ENCODE measurements at regions not wholly inside any gene's neighbourhood (a gene's known extent, or its start where the extent isn't known, plus 50 kb on each side); places are given as distances from the start of the nearest gene placed in this dataset.
"Not testable (repeated sequence)": the region's sequence is repeated elsewhere in the genome, so short reads cannot be mapped to it uniquely, and the experiment has no call there.

DNA sequence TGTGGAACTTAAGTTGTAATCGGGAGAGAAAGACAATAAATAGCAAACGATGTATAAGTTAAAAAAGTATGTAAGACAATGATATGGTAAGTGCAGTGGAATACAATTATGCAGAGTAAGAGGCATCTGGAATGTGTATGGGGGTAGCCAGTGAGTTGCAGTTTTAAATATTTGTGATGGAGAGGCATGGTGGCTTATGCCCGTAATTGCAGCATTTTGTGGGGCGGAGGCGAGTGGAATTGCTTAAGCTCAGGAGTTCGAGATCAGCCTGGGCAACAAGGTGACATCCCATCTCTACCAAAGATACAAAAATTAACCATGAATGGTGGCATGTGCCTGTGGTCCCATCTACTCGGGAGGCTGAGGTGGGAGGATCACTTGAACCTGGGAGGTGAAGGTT, 52.5 kb upstream of the WDFY3 start:
- DNase-seq (ENCODE audit: low read depth in 2 of 2): no peak

GRCh38 chr4:85019411-85019810, 52.9 kb upstream of the WDFY3 start:
- no peak for DNase-seq (ENCODE audit: low read depth in 2 of 2)

- DNase-seq (ENCODE audit: low read depth in 2 of 2): no peak
Measured at GRCh38 chr4:85024671-85025070, 58.2 kb upstream of the WDFY3 start.

DNA sequence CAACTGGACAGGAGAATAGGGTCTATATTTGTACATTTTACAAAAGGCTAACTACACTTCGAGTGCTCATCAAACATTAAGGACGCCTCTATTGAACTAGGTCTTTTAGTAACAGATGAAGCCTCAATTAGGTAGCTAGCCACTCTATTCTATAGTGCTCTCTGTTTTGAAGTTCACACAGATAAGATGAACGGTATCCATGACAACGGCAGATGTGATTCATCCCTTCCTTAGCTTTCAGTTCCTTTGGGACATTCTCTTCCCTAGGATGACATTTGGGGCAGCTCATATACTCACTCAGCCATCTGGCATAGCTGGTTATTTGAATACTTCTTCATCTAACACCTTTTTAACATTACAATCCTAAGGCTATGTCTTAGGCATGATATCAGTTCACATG, 62.4 kb upstream of the WDFY3 start:
- DNase-seq (ENCODE audit: low read depth in 2 of 2): no peak

DNA sequence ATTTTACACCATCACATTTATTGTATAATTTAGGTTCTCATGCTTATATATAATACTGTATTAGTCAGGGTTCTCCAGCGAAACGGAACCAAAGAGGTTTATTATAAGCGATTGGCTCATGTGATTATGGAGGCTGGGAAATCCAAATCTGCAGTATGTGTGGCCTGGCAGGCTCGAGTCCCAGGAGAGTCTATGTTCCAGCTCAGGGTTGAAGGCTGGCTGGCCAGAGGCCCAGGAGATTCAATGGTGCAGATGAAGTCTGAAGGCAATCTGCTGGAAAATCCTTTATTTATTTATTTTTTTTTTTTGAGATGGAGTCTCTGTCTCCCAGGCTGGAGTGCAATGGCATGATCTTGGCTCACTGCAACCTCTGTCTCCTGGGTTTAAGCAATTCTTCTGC, 63.0 kb upstream of the WDFY3 start:
- no peak for DNase-seq (ENCODE audit: low read depth in 2 of 2)

DNA sequence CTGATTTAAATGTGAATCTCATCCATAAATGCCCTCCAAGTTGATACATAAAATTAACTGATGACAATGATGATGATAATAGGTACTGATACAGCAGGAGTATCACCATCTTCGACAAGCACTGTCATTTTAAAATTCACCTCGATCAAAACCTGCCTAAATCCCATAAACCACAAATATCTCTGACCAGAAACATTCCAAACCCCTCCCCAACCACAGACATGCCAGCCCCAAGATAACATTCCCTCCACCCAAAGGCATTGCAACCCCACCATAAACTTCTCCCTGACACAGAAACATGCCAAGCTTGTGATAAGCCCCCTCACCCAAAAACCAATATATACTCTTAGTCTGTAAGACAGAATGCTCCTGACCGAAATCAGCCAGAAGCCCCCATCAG, 63.7 kb upstream of the WDFY3 start:
- DNase-seq (ENCODE audit: low read depth in 2 of 2): no peak

- DNase-seq (ENCODE audit: low read depth in 2 of 2): not testable (repeated sequence)
Measured at GRCh38 chr4:85033838-85034237, 67.3 kb upstream of the WDFY3 start.

GRCh38 chr4:85039526-85039925, 73.0 kb upstream of the WDFY3 start:
- DNase-seq (ENCODE audit: low read depth in 2 of 2): no peak

- not testable (repeated sequence) for DNase-seq (ENCODE audit: low read depth in 2 of 2)
Measured at GRCh38 chr4:85043812-85044496, 77.5 kb upstream of the WDFY3 start.

DNA sequence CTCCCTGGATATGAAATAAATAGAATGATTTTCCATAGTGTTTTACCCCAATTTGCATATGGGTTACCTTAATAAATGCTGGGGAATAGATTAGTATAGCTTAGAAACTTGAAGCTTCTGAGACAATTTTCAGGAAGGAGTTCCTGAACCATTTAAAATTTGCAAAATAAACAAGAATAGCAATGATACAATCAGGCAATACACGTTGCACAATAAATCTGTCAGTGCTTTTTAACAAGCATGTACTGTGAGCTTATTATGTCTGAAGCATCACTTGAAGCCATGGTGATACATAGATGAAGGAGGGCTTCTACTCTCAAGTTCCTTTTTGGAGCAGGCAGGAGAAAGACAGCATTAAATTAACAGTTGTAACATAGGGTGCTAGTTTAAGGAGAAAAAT, 84.2 kb upstream of the WDFY3 start:
- DNase-seq (ENCODE audit: low read depth in 2 of 2): no peak

- DNase-seq (ENCODE audit: low read depth in 2 of 2): no peak
Measured at GRCh38 chr4:85051526-85051925, 85.0 kb upstream of the WDFY3 start.

GRCh38 chr4:85054925-85055324, 88.4 kb upstream of the WDFY3 start:
- DNase-seq (ENCODE audit: low read depth in 2 of 2): not testable (repeated sequence)

GRCh38 chr4:85058551-85058950, 92.1 kb upstream of the WDFY3 start:
- DNase-seq (ENCODE audit: low read depth in 2 of 2): no peak

GRCh38 chr4:85061974-85062373, 95.5 kb upstream of the WDFY3 start:
- DNase-seq (ENCODE audit: low read depth in 2 of 2): no peak

- DNase-seq (ENCODE audit: low read depth in 2 of 2): no peak
Measured at GRCh38 chr4:85062466-85062865, 96.0 kb upstream of the WDFY3 start.

DNA sequence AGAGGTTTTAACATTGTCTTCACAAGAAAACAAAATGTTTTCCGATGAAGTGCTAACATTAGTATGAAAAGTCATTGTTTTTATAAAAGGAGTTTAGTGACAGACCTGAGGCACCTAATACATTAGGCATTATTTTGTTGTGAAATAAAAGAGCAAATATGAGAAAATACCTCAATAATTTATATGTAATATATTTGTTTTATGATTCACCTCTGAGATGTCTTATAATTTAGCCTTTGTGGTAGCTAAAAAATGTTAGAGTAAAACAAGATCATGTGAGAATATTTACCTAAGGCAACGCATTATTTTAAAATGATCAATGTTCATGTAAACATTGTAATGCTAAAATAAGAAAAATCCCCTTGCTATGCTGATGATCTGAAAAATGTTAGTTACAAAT, 100.9 kb upstream of the WDFY3 start:
- no peak for DNase-seq (ENCODE audit: low read depth in 2 of 2)

DNA sequence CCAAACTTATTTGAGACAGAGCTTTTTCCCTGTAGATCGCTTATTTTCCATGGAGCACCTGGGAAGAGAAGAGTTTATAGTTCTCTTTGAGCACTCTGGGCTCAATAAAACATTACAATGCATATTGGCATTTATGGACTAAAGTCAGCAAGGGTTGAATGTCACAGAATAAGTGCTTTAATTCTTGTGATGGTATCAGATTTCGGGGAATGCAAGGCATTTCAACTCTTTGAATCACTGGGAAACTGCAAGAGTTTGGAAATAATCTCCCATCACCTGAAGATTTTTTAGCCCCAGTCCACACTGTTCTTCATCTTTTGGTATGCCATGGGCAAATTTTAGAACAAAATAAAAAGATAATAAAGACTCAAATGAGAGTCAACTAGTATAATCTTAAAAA, 111.5 kb upstream of the WDFY3 start:
- DNase-seq (ENCODE audit: low read depth in 2 of 2): no peak

GRCh38 chr4:85081196-85081595, 114.7 kb upstream of the WDFY3 start:
- no peak for DNase-seq (ENCODE audit: low read depth in 2 of 2)

- peak in 1 of 2 donors; percentile 16 for DNase-seq (ENCODE audit: low read depth in 2 of 2)
Measured at GRCh38 chr4:85084371-85085094, 118.0 kb upstream of the WDFY3 start.

- no peak for DNase-seq (ENCODE audit: low read depth in 2 of 2)
Measured at GRCh38 chr4:85086721-85087120, 120.2 kb upstream of the WDFY3 start.

DNA sequence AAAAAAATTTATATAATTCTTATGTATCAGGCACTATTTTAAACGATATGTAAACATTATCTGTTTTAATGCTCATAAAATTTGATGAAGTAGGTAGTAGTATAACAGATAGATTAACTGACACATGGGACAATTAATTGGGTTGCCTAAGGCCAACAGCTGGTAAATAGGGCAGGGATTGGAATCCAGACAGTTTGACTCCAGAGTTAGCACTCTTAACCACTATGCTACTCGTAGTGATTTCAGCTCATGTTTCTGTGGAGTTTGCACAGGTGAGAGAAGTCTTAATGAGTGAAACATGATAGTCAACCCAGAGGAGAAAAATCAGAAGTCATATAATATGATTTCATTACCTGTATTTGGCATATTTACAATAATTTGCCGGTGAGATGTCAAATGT, 126.0 kb upstream of the WDFY3 start:
- no peak for DNase-seq (ENCODE audit: low read depth in 2 of 2)

DNA sequence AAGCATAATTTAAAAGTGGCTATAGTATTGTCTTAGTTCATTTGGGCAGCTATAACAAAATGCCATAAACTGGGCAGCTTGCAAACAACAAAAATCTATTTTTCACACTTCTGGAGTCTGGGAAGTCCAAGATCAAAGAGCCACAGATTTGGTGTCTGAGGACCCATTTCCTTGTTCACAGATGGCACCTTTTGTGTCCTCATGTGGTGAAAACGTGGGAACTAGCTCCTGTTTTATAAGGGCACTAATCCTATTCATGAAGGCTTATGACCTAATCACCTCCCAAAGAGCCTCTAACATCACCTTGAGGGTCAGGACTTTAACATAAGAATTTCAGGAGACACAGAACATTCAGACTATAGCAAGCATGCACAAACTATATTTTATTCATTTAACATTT, 126.5 kb upstream of the WDFY3 start:
- DNase-seq (ENCODE audit: low read depth in 2 of 2): no peak

DNA sequence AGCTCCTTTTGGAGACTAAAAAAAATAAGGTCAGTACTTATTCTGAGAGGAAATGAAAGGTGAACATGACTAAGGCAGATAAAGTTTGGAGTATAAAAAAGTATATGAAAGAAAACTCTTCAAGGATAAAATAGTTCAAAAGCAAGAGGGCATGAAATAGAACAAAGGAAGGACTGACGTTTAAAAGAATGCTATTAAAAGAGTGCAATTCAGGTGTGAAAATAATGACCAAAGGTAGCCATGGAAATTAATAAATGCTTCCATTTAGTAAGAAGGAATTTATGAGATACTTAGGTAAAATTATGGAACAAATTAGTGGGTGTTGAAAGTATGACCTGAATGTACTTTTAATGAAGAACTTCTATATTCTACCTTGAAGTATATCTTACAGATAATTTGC, 128.2 kb upstream of the WDFY3 start:
- no peak for DNase-seq (ENCODE audit: low read depth in 2 of 2)

DNA sequence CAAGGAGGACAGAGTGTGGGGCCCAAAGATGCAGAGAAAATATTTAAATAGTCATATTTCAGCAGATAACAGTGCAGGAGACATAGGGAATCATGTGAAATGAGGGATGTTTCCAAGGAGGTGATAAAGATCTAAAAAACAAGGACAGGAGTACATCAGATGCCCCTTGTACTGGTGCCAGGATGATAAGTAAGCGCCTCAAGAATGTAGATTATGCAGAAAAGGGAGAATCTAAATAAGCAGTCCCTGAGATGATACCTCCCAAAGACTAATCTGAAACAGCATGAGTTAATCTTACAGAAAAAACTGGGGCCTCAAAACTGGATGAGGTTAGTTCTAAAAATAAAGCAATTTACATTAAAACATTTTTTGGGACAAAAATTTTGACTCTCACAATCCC, 136.1 kb upstream of the WDFY3 start:
- no peak for DNase-seq (ENCODE audit: low read depth in 2 of 2)
